Effector memory CD8-positive, alpha-beta T cell (primary cell): ENCODE measurements at regions not wholly inside any gene's neighbourhood (a gene's known extent, or its start where the extent isn't known, plus 50 kb on each side); places are given as distances from the start of the nearest gene placed in this dataset.
A peak's percentile ranks its signal among the peaks of the same experiment; 100 is the strongest.

ENCODE experiments used
- ATAC-seq: fragments of 150-1000 bp; cut with Tn5 transposase; replicated peaks from 2 replicates; pipeline ENCODE4 v1.10.0; 2021; ENCODE audit warnings: mild to moderate bottlenecking, moderate library complexity
- DNase-seq, 3 experiments: peaks; one replicate each; pipeline ENCODE4 v3.0.0; 2021
- H3K27ac Mint-ChIP-seq, 2 donors: one replicate each; pipeline ENCODE4 v1.8.0; 2022; ENCODE audit warnings: mild to moderate bottlenecking in 2 of 2, mixed read lengths in 2 of 2, moderate library complexity in 2 of 2
- H3K27me3 Mint-ChIP-seq, 2 donors: one replicate each; pipeline ENCODE4 v1.8.0; 2022; ENCODE audit warnings: mixed read lengths in 2 of 2
- H3K36me3 Mint-ChIP-seq: one replicate; pipeline ENCODE4 v1.8.0; 2022; ENCODE audit warnings: mild to moderate bottlenecking, moderate library complexity, mixed read lengths; ENCODE audit not compliant: insufficient read depth
- H3K4me1 Mint-ChIP-seq, 2 donors: one replicate each; pipeline ENCODE4 v1.8.0; 2022; ENCODE audit warnings: low read depth in 2 of 2, mixed read lengths in 2 of 2
- H3K4me3 Mint-ChIP-seq, 2 donors: one replicate each; pipeline ENCODE4 v1.8.0; 2022; ENCODE audit warnings: mild to moderate bottlenecking in 2 of 2, mixed read lengths in 2 of 2, moderate library complexity in 2 of 2
- H3K9me3 Mint-ChIP-seq, 2 donors: one replicate each; pipeline ENCODE4 v1.8.0; 2022; ENCODE audit warnings: mixed read lengths in 2 of 2

GRCh38 chrX:140848800-140849199 lies 139.2 kb downstream of the LINC00632 start:
- Mint-ChIP-seq H3K4me3 (no peak overlapping the region), H3K27ac (no peak overlapping the region), H3K4me1 (no peaks in the 10 kb centered on the region), H3K27me3 (no peaks in the 10 kb centered on the region), H3K9me3 (peaks cover 0 to 9% of the 10 kb centered on the region in 2 donors), H3K36me3 (no peaks in the 10 kb centered on the region)
- DNase-seq (no peak), ATAC-seq (no peak)

- H3K27me3 Mint-ChIP-seq: no peaks in the 10 kb centered on the region
- H3K27ac Mint-ChIP-seq: no peak overlapping the region
- no peak for DNase-seq
- no peaks in the 10 kb centered on the region for H3K4me1 Mint-ChIP-seq
- H3K4me3 Mint-ChIP-seq: no peak overlapping the region
- H3K36me3 Mint-ChIP-seq: no peaks in the 10 kb centered on the region
- no peak for ATAC-seq
- H3K9me3 Mint-ChIP-seq: peaks cover 0 to 2% of the 10 kb centered on the region in 2 donors
Observed at GRCh38 chrX:140860718-140861117, 141.7 kb upstream of the SPANXB1 start.

GRCh38 chrX:140866446-140866845 lies 135.9 kb upstream of the SPANXB1 start:
- no peak overlapping the region for H3K27ac Mint-ChIP-seq
- H3K36me3 Mint-ChIP-seq: no peaks in the 10 kb centered on the region
- H3K4me1 Mint-ChIP-seq: no peaks in the 10 kb centered on the region
- DNase-seq (no peak), ATAC-seq (no peak)
- no peaks in the 10 kb centered on the region for H3K27me3 Mint-ChIP-seq
- H3K9me3 Mint-ChIP-seq: peaks cover 0 to 2% of the 10 kb centered on the region in 2 donors
- H3K4me3 Mint-ChIP-seq: no peak overlapping the region

- H3K36me3 Mint-ChIP-seq: no peaks in the 10 kb centered on the region
Observed at GRCh38 chrX:140912606-140913005, 89.8 kb upstream of the SPANXB1 start.

GRCh38 chrX:140913802-140914501 lies 88.4 kb upstream of the SPANXB1 start:
- H3K9me3 Mint-ChIP-seq: peaks cover 1 to 9% of the 10 kb centered on the region in 2 donors
- H3K4me3 Mint-ChIP-seq: no peak overlapping the region

More at GRCh38 chrX:140912606-140913005, 89.8 kb upstream of the SPANXB1 start:
- H3K4me3 Mint-ChIP-seq: no peak overlapping the region
- H3K27ac Mint-ChIP-seq: no peak overlapping the region
- no peak for ATAC-seq
- DNase-seq: no peak
- H3K4me1 Mint-ChIP-seq: peaks cover 0 to 2% of the 10 kb centered on the region in 2 donors
- peaks cover 1 to 10% of the 10 kb centered on the region in 2 donors for H3K9me3 Mint-ChIP-seq
- H3K27me3 Mint-ChIP-seq: no peaks in the 10 kb centered on the region

GRCh38 chrX:140916872-140917271 lies 85.5 kb upstream of the SPANXB1 start:
- Mint-ChIP-seq H3K4me3 (no peak overlapping the region), H3K27me3 (no peaks in the 10 kb centered on the region), H3K9me3 (peaks cover 0 to 8% of the 10 kb centered on the region in 2 donors), H3K36me3 (no peaks in the 10 kb centered on the region), H3K4me1 (peaks cover 0 to 4% of the 10 kb centered on the region in 2 donors), H3K27ac (no peak overlapping the region)
- ATAC-seq (no peak), DNase-seq (no peak)

More at GRCh38 chrX:140913802-140914501, 88.4 kb upstream of the SPANXB1 start:
- no peaks in the 10 kb centered on the region for H3K36me3 Mint-ChIP-seq
- peaks cover 0 to 4% of the 10 kb centered on the region in 2 donors for H3K4me1 Mint-ChIP-seq
- no peak for ATAC-seq
- H3K27ac Mint-ChIP-seq: no peak overlapping the region
- H3K27me3 Mint-ChIP-seq: no peaks in the 10 kb centered on the region
- no peak for DNase-seq

- no peaks in the 10 kb centered on the region for H3K27me3 Mint-ChIP-seq
- peaks cover 0 to 8% of the 10 kb centered on the region in 2 donors for H3K9me3 Mint-ChIP-seq
- H3K36me3 Mint-ChIP-seq: no peaks in the 10 kb centered on the region
- H3K27ac Mint-ChIP-seq: peak overlapping the region in 1 of 2 donors; percentile 65
- no peak overlapping the region for H3K4me3 Mint-ChIP-seq
- DNase-seq: no peak
- ATAC-seq: no peak
- peaks cover 0 to 4% of the 10 kb centered on the region in 2 donors for H3K4me1 Mint-ChIP-seq
Observed at GRCh38 chrX:140917354-140918115, 84.9 kb upstream of the SPANXB1 start.

GRCh38 chrX:140918398-140919038 lies 83.9 kb upstream of the SPANXB1 start:
- Mint-ChIP-seq H3K4me3 (no peak overlapping the region), H3K36me3 (no peaks in the 10 kb centered on the region), H3K27me3 (no peaks in the 10 kb centered on the region), H3K4me1 (peaks cover 0 to 4% of the 10 kb centered on the region in 2 donors), H3K9me3 (peaks cover 0 to 8% of the 10 kb centered on the region in 2 donors), H3K27ac (no peak overlapping the region)
- DNase-seq (peak in 2 of 3 experiments; percentile 0 to 1), ATAC-seq (peak; percentile 55)

- no peak overlapping the region for H3K27ac Mint-ChIP-seq
- ATAC-seq (no peak), DNase-seq (no peak)
- H3K4me1 Mint-ChIP-seq: peaks cover 0 to 4% of the 10 kb centered on the region in 2 donors
- H3K27me3 Mint-ChIP-seq: no peaks in the 10 kb centered on the region
- no peaks in the 10 kb centered on the region for H3K36me3 Mint-ChIP-seq
- peaks cover 0 to 8% of the 10 kb centered on the region in 2 donors for H3K9me3 Mint-ChIP-seq
- H3K4me3 Mint-ChIP-seq: no peak overlapping the region
Observed at GRCh38 chrX:140920416-140920815, 82.0 kb upstream of the SPANXB1 start.

GRCh38 chrX:140923118-140923517 lies 79.3 kb upstream of the SPANXB1 start:
- ATAC-seq (no peak), DNase-seq (no peak)
- peaks cover 0 to 2% of the 10 kb centered on the region in 2 donors for H3K9me3 Mint-ChIP-seq
- H3K4me1 Mint-ChIP-seq: no peaks in the 10 kb centered on the region
- no peak overlapping the region for H3K4me3 Mint-ChIP-seq
- H3K27me3 Mint-ChIP-seq: no peaks in the 10 kb centered on the region
- no peak overlapping the region for H3K27ac Mint-ChIP-seq
- H3K36me3 Mint-ChIP-seq: no peaks in the 10 kb centered on the region

- Mint-ChIP-seq H3K9me3 (peaks cover 0 to 3% of the 10 kb centered on the region in 2 donors), H3K27me3 (no peaks in the 10 kb centered on the region), H3K4me3 (no peak overlapping the region), H3K36me3 (no peaks in the 10 kb centered on the region), H3K27ac (no peak overlapping the region), H3K4me1 (no peaks in the 10 kb centered on the region)
- DNase-seq (no peak), ATAC-seq (no peak)
Observed at GRCh38 chrX:140928739-140929138, 73.7 kb upstream of the SPANXB1 start.

GRCh38 chrX:140933016-140933415 lies 69.4 kb upstream of the SPANXB1 start:
- Mint-ChIP-seq H3K4me3 (no peak overlapping the region), H3K36me3 (no peaks in the 10 kb centered on the region), H3K9me3 (peaks cover 0 to 6% of the 10 kb centered on the region in 2 donors), H3K27ac (no peak overlapping the region), H3K4me1 (no peaks in the 10 kb centered on the region), H3K27me3 (no peaks in the 10 kb centered on the region)
- no peak for DNase-seq
- ATAC-seq: no peak

GRCh38 chrX:140933874-140934655 lies 68.3 kb upstream of the SPANXB1 start:
- Mint-ChIP-seq H3K4me1 (no peaks in the 10 kb centered on the region), H3K9me3 (peaks cover 0 to 6% of the 10 kb centered on the region in 2 donors), H3K4me3 (no peak overlapping the region), H3K27ac (no peak overlapping the region), H3K36me3 (no peaks in the 10 kb centered on the region), H3K27me3 (no peaks in the 10 kb centered on the region)
- DNase-seq (no peak), ATAC-seq (no peak)
